ENCODE measurements at regions not wholly inside any gene's neighbourhood (a gene's known extent, or its start where the extent isn't known, plus 50 kb on each side); places are given as distances from the start of the nearest gene placed in this dataset.

- TF ChIP-seq CTCF (IDR thresholded peaks at IDR 0.05): no peak
- no peaks in the 10 kb centered on the region for H3K9me3 ChIP-seq
- no peak for DNase-seq
- H3K36me3 ChIP-seq: no peaks in the 10 kb centered on the region
- H3K4me1 ChIP-seq: no peaks in the 10 kb centered on the region
- peak; percentile 84 for ATAC-seq
- no peaks in the 10 kb centered on the region for H3K27me3 ChIP-seq
- H3K4me3 ChIP-seq: no peak overlapping the region
- no peak overlapping the region for H3K27ac ChIP-seq
- intact Hi-C loops (cut with DNase I): no loop called here
Measured at GRCh38 chrY:7449860-7450259, 538.3 kb upstream of the AMELY start.

GRCh38 chrY:7448687-7449086, 537.1 kb upstream of the AMELY start:
- Histone ChIP-seq H3K4me1 (no peaks in the 10 kb centered on the region), H3K9me3 (no peaks in the 10 kb centered on the region), H3K4me3 (no peak overlapping the region), H3K36me3 (no peaks in the 10 kb centered on the region), H3K27ac (no peak overlapping the region), H3K27me3 (no peaks in the 10 kb centered on the region)
- no peak for TF ChIP-seq CTCF (IDR thresholded peaks at IDR 0.05)
- DNase-seq: no peak
- intact Hi-C loops (cut with DNase I): no loop called here
- no peak for ATAC-seq

GRCh38 chrY:7447881-7448516, 536.4 kb upstream of the AMELY start:
- ATAC-seq (no peak), DNase-seq (no peak)
- Histone ChIP-seq H3K27me3 (no peaks in the 10 kb centered on the region), H3K4me3 (no peak overlapping the region), H3K27ac (no peak overlapping the region), H3K4me1 (no peaks in the 10 kb centered on the region), H3K9me3 (no peaks in the 10 kb centered on the region), H3K36me3 (no peaks in the 10 kb centered on the region)
- no peak for TF ChIP-seq CTCF (IDR thresholded peaks at IDR 0.05)
- intact Hi-C loops (cut with DNase I): no loop called here

GRCh38 chrY:7444141-7444540, 532.6 kb upstream of the AMELY start:
- Histone ChIP-seq H3K4me3 (no peak overlapping the region), H3K36me3 (no peaks in the 10 kb centered on the region), H3K27ac (no peak overlapping the region), H3K27me3 (no peaks in the 10 kb centered on the region), H3K9me3 (no peaks in the 10 kb centered on the region), H3K4me1 (no peaks in the 10 kb centered on the region)
- TF ChIP-seq CTCF (IDR thresholded peaks at IDR 0.05): no peak
- DNase-seq (no peak), ATAC-seq (no peak)
- intact Hi-C loops (cut with DNase I): no loop called here

- H3K9me3 ChIP-seq: no peaks in the 10 kb centered on the region
- no peak for DNase-seq
Measured at GRCh38 chrY:7440796-7441530, 529.4 kb upstream of the AMELY start.

More at GRCh38 chrY:7440796-7441530, 529.4 kb upstream of the AMELY start:
- Histone ChIP-seq H3K27me3 (no peaks in the 10 kb centered on the region), H3K27ac (no peak overlapping the region), H3K36me3 (no peaks in the 10 kb centered on the region), H3K4me3 (no peak overlapping the region), H3K4me1 (no peaks in the 10 kb centered on the region)
- TF ChIP-seq CTCF (IDR thresholded peaks at IDR 0.05): no peak
- no peak for ATAC-seq
- intact Hi-C loops (cut with DNase I): no loop called here
